ENCODE measurements at regions not wholly inside any gene's neighbourhood (a gene's known extent, or its start where the extent isn't known, plus 50 kb on each side); places are given as distances from the start of the nearest gene placed in this dataset.
"Not testable (repeated sequence)": the region's sequence is repeated elsewhere in the genome, so short reads cannot be mapped to it uniquely, and the experiment has no call there.

DNA sequence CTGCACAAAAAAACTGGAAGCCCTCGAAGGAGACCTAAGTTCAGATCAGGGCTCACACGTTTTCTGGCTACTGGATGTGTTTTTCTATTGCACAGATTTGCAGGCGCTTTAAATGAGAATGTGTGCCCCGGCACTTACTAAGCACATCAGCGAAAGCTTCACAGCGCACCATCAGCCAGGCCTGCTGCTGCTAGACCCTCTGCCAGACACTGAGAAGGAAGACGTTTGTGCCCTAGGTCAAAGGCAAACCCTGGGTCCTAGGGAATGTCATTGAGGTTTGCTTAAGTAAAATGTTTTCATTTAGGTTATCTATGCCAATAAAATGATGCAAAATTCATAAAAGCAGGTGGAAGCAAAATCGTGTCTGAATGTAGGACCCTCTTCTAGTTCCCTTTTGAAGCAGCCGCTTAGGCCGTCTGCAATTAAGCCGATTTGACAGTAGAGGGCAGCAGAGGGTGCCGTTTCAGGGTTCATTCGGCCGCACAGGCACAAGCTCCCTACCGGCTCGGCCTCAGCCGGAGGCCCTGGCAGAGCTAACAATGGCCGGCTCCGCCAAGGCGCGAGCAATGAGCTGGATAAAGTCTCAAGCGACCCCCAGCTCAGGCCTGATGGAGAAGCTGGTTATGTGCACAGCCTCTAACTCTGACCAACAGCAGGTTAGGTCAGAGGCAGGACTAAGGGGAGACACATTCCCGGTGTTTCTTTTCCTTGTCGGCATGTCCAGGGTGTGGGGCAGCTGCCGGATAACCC, 107.2 kb upstream of the FOXA2 start:
- no peaks in the 10 kb centered on the region for H3K36me3 ChIP-seq (ENCODE audit: control insufficient read depth in 1 of 2, insufficient read depth in 2 of 2, low read length in 2 of 2)
- H3K14ac ChIP-seq (ENCODE audit: low read length): peak overlapping the region; percentile 17
- H2BK5ac ChIP-seq (ENCODE audit: low read depth, low read length, poor library complexity): no peak overlapping the region
- peak overlapping the region; percentile 55 for H2BK12ac ChIP-seq (ENCODE audit: low read length)
- peak overlapping the region; percentile 43 for H4K8ac ChIP-seq (ENCODE audit: low read depth, low read length)
- peaks cover 2% of the 10 kb centered on the region for H3K79me1 ChIP-seq (ENCODE audit: low read length)
- H4K12ac ChIP-seq (ENCODE audit: low read depth, low read length): peak overlapping the region; percentile 4
- H2AK5ac ChIP-seq (ENCODE audit: low read length): no peak overlapping the region
- no peak overlapping the region for H3K4ac ChIP-seq (ENCODE audit: low read depth, low read length)
- no peak overlapping the region for H3K4me2 ChIP-seq (ENCODE audit: low read length)
- no peak overlapping the region for H3K9ac ChIP-seq (ENCODE audit: low read length)
- H2BK120ac ChIP-seq (ENCODE audit: insufficient read depth, low read length, poor library complexity): peak overlapping the region; percentile 26
- peak overlapping the region; percentile 30 for H4K91ac ChIP-seq (ENCODE audit: low read depth, low read length)
- H3K79me2 ChIP-seq (ENCODE audit: control insufficient read depth, insufficient read depth, low read length, poor library complexity): no peaks in the 10 kb centered on the region
- no peak overlapping the region for H3K27ac ChIP-seq (ENCODE audit: low read depth, low read length)
- H3K18ac ChIP-seq (ENCODE audit: low read length): no peak overlapping the region
- no peak overlapping the region for H3K4me3 ChIP-seq (ENCODE audit: low read depth, low read length)
- no peaks in the 10 kb centered on the region for H3K27me3 ChIP-seq (ENCODE audit: insufficient read depth, low read length)
- peak; percentile 55 to 84 for DNase-seq
- H3K4me1 ChIP-seq (ENCODE audit: control insufficient read depth in 1 of 2, insufficient read depth in 2 of 2, low read length in 2 of 2): peaks cover 0 to 2% of the 10 kb centered on the region in 2 experiments
- peak overlapping the region; percentile 53 for H2AFZ ChIP-seq (ENCODE audit: insufficient read depth, low read length, poor library complexity)
- H3K23ac ChIP-seq (ENCODE audit: low read length): no peak overlapping the region
- WGBS (ENCODE audit: extremely low coverage, insufficient coverage, insufficient read length): no CpG with 5 or more reads among the region's 25 CpGs
- H3K9me3 ChIP-seq (ENCODE audit: insufficient read depth, low read depth, low read length): peaks cover 5% of the 10 kb centered on the region

DNA sequence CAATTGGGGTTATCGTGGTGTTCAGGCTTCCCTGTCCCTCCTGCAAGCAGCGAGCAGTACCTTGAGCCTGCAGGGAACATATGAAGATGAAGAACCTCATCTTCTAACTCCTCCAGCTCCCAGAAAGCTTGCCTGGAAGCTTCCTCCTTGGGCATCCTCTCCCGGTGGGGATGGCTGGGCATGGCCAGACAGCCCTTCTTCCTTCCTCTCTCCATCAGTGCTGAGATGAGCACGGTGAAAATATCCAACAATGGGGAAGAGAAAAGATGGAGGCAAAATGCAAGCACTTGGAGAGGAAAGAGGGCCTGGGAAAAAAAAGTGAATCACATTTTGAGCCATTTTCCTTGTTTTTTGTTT, 107.7 kb upstream of the FOXA2 start:
- no peak for DNase-seq
- H2AK5ac ChIP-seq (ENCODE audit: low read length): no peak overlapping the region
- peak overlapping the region; percentile 30 for H4K91ac ChIP-seq (ENCODE audit: low read depth, low read length)
- H3K9ac ChIP-seq (ENCODE audit: low read length): no peak overlapping the region
- peak overlapping the region; percentile 43 for H4K8ac ChIP-seq (ENCODE audit: low read depth, low read length)
- no peaks in the 10 kb centered on the region for H3K36me3 ChIP-seq (ENCODE audit: control insufficient read depth in 1 of 2, insufficient read depth in 2 of 2, low read length in 2 of 2)
- H3K9me3 ChIP-seq (ENCODE audit: insufficient read depth, low read depth, low read length): peaks cover 5% of the 10 kb centered on the region
- peaks cover 0 to 2% of the 10 kb centered on the region in 2 experiments for H3K4me1 ChIP-seq (ENCODE audit: control insufficient read depth in 1 of 2, insufficient read depth in 2 of 2, low read length in 2 of 2)
- peaks cover 2% of the 10 kb centered on the region for H3K79me1 ChIP-seq (ENCODE audit: low read length)
- peak overlapping the region; percentile 4 for H4K12ac ChIP-seq (ENCODE audit: low read depth, low read length)
- no peaks in the 10 kb centered on the region for H3K27me3 ChIP-seq (ENCODE audit: insufficient read depth, low read length)
- no CpG with 5 or more reads among the region's 4 CpGs for WGBS (ENCODE audit: extremely low coverage, insufficient coverage, insufficient read length)
- no peak overlapping the region for H3K18ac ChIP-seq (ENCODE audit: low read length)
- no peak overlapping the region for H3K4me3 ChIP-seq (ENCODE audit: low read depth, low read length)
- H2BK5ac ChIP-seq (ENCODE audit: low read depth, low read length, poor library complexity): no peak overlapping the region
- peak overlapping the region; percentile 55 for H2BK12ac ChIP-seq (ENCODE audit: low read length)
- peak overlapping the region; percentile 17 for H3K14ac ChIP-seq (ENCODE audit: low read length)
- no peak overlapping the region for H3K23ac ChIP-seq (ENCODE audit: low read length)
- peak overlapping the region; percentile 53 for H2AFZ ChIP-seq (ENCODE audit: insufficient read depth, low read length, poor library complexity)
- H3K79me2 ChIP-seq (ENCODE audit: control insufficient read depth, insufficient read depth, low read length, poor library complexity): no peaks in the 10 kb centered on the region
- peak overlapping the region; percentile 26 for H2BK120ac ChIP-seq (ENCODE audit: insufficient read depth, low read length, poor library complexity)
- no peak overlapping the region for H3K4me2 ChIP-seq (ENCODE audit: low read length)
- no peak overlapping the region for H3K4ac ChIP-seq (ENCODE audit: low read depth, low read length)
- no peak overlapping the region for H3K27ac ChIP-seq (ENCODE audit: low read depth, low read length)

- not testable (repeated sequence) for H3K4me2 ChIP-seq (ENCODE audit: low read length); H2BK12ac ChIP-seq (ENCODE audit: low read length); H2BK120ac ChIP-seq (ENCODE audit: insufficient read depth, low read length, poor library complexity); H3K4ac ChIP-seq (ENCODE audit: low read depth, low read length); H2AK5ac ChIP-seq (ENCODE audit: low read length); H3K9ac ChIP-seq (ENCODE audit: low read length); H3K36me3 ChIP-seq (ENCODE audit: control insufficient read depth in 1 of 2, insufficient read depth in 2 of 2, low read length in 2 of 2); H4K91ac ChIP-seq (ENCODE audit: low read depth, low read length); H3K79me1 ChIP-seq (ENCODE audit: low read length); H3K4me3 ChIP-seq (ENCODE audit: low read depth, low read length); H3K4me1 ChIP-seq (ENCODE audit: control insufficient read depth in 1 of 2, insufficient read depth in 2 of 2, low read length in 2 of 2); H3K18ac ChIP-seq (ENCODE audit: low read length); H3K27ac ChIP-seq (ENCODE audit: low read depth, low read length); H4K12ac ChIP-seq (ENCODE audit: low read depth, low read length); DNase-seq; H3K14ac ChIP-seq (ENCODE audit: low read length); H3K23ac ChIP-seq (ENCODE audit: low read length); H3K27me3 ChIP-seq (ENCODE audit: insufficient read depth, low read length); H3K9me3 ChIP-seq (ENCODE audit: insufficient read depth, low read depth, low read length); H4K8ac ChIP-seq (ENCODE audit: low read depth, low read length); H3K79me2 ChIP-seq (ENCODE audit: control insufficient read depth, insufficient read depth, low read length, poor library complexity); H2AFZ ChIP-seq (ENCODE audit: insufficient read depth, low read length, poor library complexity); H2BK5ac ChIP-seq (ENCODE audit: low read depth, low read length, poor library complexity)
- no CpG with 5 or more reads among the region's 6 CpGs for WGBS (ENCODE audit: extremely low coverage, insufficient coverage, insufficient read length)
Measured at GRCh38 chr20:22692620-22693019, 108.2 kb upstream of the FOXA2 start.

GRCh38 chr20:22696759-22697158, 112.4 kb upstream of the FOXA2 start:
- no peak overlapping the region for H3K9ac ChIP-seq (ENCODE audit: low read length)
- peaks cover 0 to 2% of the 10 kb centered on the region in 2 experiments for H3K4me1 ChIP-seq (ENCODE audit: control insufficient read depth in 1 of 2, insufficient read depth in 2 of 2, low read length in 2 of 2)
- H3K4me2 ChIP-seq (ENCODE audit: low read length): no peak overlapping the region
- no peak overlapping the region for H2BK5ac ChIP-seq (ENCODE audit: low read depth, low read length, poor library complexity)
- no peak overlapping the region for H3K4ac ChIP-seq (ENCODE audit: low read depth, low read length)
- no peak overlapping the region for H2AK5ac ChIP-seq (ENCODE audit: low read length)
- H3K79me2 ChIP-seq (ENCODE audit: control insufficient read depth, insufficient read depth, low read length, poor library complexity): no peaks in the 10 kb centered on the region
- DNase-seq: no peak
- H3K23ac ChIP-seq (ENCODE audit: low read length): no peak overlapping the region
- no peak overlapping the region for H3K27ac ChIP-seq (ENCODE audit: low read depth, low read length)
- H2AFZ ChIP-seq (ENCODE audit: insufficient read depth, low read length, poor library complexity): no peak overlapping the region
- no peak overlapping the region for H4K8ac ChIP-seq (ENCODE audit: low read depth, low read length)
- H3K18ac ChIP-seq (ENCODE audit: low read length): no peak overlapping the region
- H3K14ac ChIP-seq (ENCODE audit: low read length): no peak overlapping the region
- H2BK12ac ChIP-seq (ENCODE audit: low read length): no peak overlapping the region
- no peak overlapping the region for H3K4me3 ChIP-seq (ENCODE audit: low read depth, low read length)
- no peak overlapping the region for H4K12ac ChIP-seq (ENCODE audit: low read depth, low read length)
- H2BK120ac ChIP-seq (ENCODE audit: insufficient read depth, low read length, poor library complexity): no peak overlapping the region
- no CpG with 5 or more reads among the region's 4 CpGs for WGBS (ENCODE audit: extremely low coverage, insufficient coverage, insufficient read length)
- peaks cover 2% of the 10 kb centered on the region for H3K79me1 ChIP-seq (ENCODE audit: low read length)
- no peaks in the 10 kb centered on the region for H3K27me3 ChIP-seq (ENCODE audit: insufficient read depth, low read length)
- no peak overlapping the region for H4K91ac ChIP-seq (ENCODE audit: low read depth, low read length)
- H3K36me3 ChIP-seq (ENCODE audit: control insufficient read depth in 1 of 2, insufficient read depth in 2 of 2, low read length in 2 of 2): no peaks in the 10 kb centered on the region
- H3K9me3 ChIP-seq (ENCODE audit: insufficient read depth, low read depth, low read length): peaks cover 1% of the 10 kb centered on the region
